Endodermal cell (in vitro differentiated cells): ENCODE measurements at regions not wholly inside any gene's neighbourhood (a gene's known extent, or its start where the extent isn't known, plus 50 kb on each side); places are given as distances from the start of the nearest gene placed in this dataset.

ENCODE experiments used
- DNase-seq: peaks from one replicate; pipeline ENCODE4 v3.0.0-alpha.2; 2017
- H3K27ac ChIP-seq: 2 replicates; pipeline ENCODE4 v1.5.1; 2013; ENCODE audit warnings: mild to moderate bottlenecking, low read depth, low read length, moderate library complexity
- H3K27me3 ChIP-seq: 2 replicates; pipeline ENCODE4 v1.6.1; 2013; ENCODE audit warnings: mild to moderate bottlenecking, low read length, moderate library complexity; ENCODE audit not compliant: insufficient read depth, control insufficient read depth, poor library complexity, severe bottlenecking
- H3K36me3 ChIP-seq: 2 replicates; pipeline ENCODE4 v1.7.0; 2013; ENCODE audit warnings: mild to moderate bottlenecking, low read length, moderate library complexity; ENCODE audit not compliant: control insufficient read depth, insufficient read depth
- H3K4me1 ChIP-seq: one replicate; pipeline ENCODE4 v1.7.0; 2013; ENCODE audit warnings: low read length; ENCODE audit not compliant: control insufficient read depth, insufficient read depth
- H3K4me3 ChIP-seq: 2 replicates; pipeline ENCODE4 v1.5.1; 2013; ENCODE audit warnings: mild to moderate bottlenecking, low read length, moderate library complexity
- H3K9ac ChIP-seq: 2 replicates; pipeline ENCODE4 v1.6.1; 2013; ENCODE audit warnings: mild to moderate bottlenecking, low read length, moderate library complexity; ENCODE audit not compliant: poor library complexity, severe bottlenecking; ENCODE audit errors: extremely low read depth
- H3K9me3 ChIP-seq: 2 replicates; pipeline ENCODE4 v1.6.1; 2013; ENCODE audit warnings: mild to moderate bottlenecking, low read length, moderate library complexity; ENCODE audit not compliant: control insufficient read depth
- H3K27ac Mint-ChIP-seq: 2 replicates; pipeline ENCODE4 v1.8.0; 2020; ENCODE audit warnings: mixed read lengths
- H3K27me3 Mint-ChIP-seq: 2 replicates; pipeline ENCODE4 v1.8.0; 2021; ENCODE audit warnings: mild to moderate bottlenecking, mixed read lengths; ENCODE audit not compliant: insufficient read depth
- H3K36me3 Mint-ChIP-seq: 2 replicates; pipeline ENCODE4 v1.8.0; 2020; ENCODE audit warnings: low read depth, mixed read lengths
- H3K4me1 Mint-ChIP-seq: 2 replicates; pipeline ENCODE4 v1.8.0; 2020; ENCODE audit warnings: mixed read lengths
- H3K4me3 Mint-ChIP-seq: 2 replicates; pipeline ENCODE4 v1.8.0; 2020; ENCODE audit warnings: mild to moderate bottlenecking, moderate library complexity, mixed read lengths
- H3K9me3 Mint-ChIP-seq: 2 replicates; pipeline ENCODE4 v1.8.0; 2020; ENCODE audit warnings: mild to moderate bottlenecking, mixed read lengths
- CTCF ChIP-seq: fragments of 200-600 bp; sonication (generic); conservative IDR thresholded peaks from 2 replicates; pipeline ENCODE4 v1.5.0; 2021; ENCODE audit warnings: antibody characterized with exemption, mild to moderate bottlenecking
- WGBS, 2 experiments: methylation state at CpG; one replicate each; pipeline versions ENCODE4 v1.1.5 to v1.1.7; 2013; ENCODE audit warnings: missing lambda C conversion rate in 2 of 2, mixed read lengths in 1 of 2; ENCODE audit not compliant: insufficient coverage in 1 of 2, insufficient read length in 1 of 2; 5-methylcytosine and 5-hydroxymethylcytosine counted together

DNA sequence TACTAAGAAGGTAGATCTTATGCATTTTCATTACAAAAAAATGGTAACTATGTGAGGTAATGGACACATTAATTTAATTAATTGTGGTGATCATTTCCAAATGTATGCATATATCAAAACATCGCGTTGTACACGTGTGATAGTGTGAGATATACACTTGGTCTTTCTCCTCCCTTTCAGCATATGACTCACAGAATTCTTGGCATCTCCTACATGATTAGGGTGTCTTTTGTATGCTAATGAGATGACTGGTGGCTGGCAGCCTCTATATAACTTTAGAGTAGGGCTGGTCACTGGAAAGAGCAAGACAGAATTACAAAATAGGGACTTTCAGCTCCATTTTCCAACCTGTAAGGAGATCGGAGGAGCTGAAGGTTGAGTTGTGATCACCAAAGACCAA lies 1167.6 kb downstream of the CDH12 start:
- 61 to 93% methylated on average over 3 of the region's 4 CpGs for WGBS, 2 experiments
- no peak for DNase-seq
- no peak overlapping the region for H3K4me3 Mint-ChIP-seq
- H3K27me3 Mint-ChIP-seq = no peaks in the 10 kb centered on the region
- H3K27ac Mint-ChIP-seq = no peak overlapping the region
- Histone ChIP-seq H3K27ac (no peak overlapping the region), H3K36me3 (no peaks in the 10 kb centered on the region), H3K9me3 (no peaks in the 10 kb centered on the region), H3K27me3 (no peaks in the 10 kb centered on the region), H3K4me1 (no peaks in the 10 kb centered on the region), H3K4me3 (no peak overlapping the region), H3K9ac (no peak overlapping the region)
- TF ChIP-seq CTCF = no peak
- no peaks in the 10 kb centered on the region for H3K36me3 Mint-ChIP-seq
- H3K4me1 Mint-ChIP-seq = no peaks in the 10 kb centered on the region
- H3K9me3 Mint-ChIP-seq = no peaks in the 10 kb centered on the region

GRCh38 chr5:21684992-21685391 lies 1168.2 kb downstream of the CDH12 start:
- H3K36me3 ChIP-seq = no peaks in the 10 kb centered on the region
- H3K27ac Mint-ChIP-seq = no peak overlapping the region
- DNase-seq = no peak

DNA sequence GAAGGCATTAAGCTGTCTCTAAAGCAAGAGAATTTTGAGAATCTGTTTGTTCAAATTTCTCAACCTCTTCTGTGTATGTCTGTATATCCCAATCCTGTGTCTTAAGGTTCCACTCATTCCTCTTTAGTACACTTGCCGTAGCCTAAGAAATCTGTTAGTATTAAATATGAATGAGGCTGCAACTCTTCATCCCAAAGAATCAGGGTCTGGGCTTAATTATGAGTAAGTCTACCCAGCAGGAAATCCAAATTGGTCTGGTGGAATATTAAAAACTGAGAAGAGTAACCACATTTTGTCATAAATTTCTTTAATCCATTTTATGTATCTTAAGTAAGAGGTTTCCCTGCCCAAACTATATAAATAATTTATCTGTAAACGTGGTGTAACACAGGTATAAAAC lies 1171.2 kb downstream of the CDH12 start:
- no peak overlapping the region for H3K9ac ChIP-seq
- H3K36me3 Mint-ChIP-seq = no peaks in the 10 kb centered on the region
- WGBS, 2 experiments = 57% methylated on average over 1 of the region's 2 CpGs; no CpG with 5 or more reads in 1 of the 2 experiments

More at GRCh38 chr5:21684992-21685391, 1168.2 kb downstream of the CDH12 start:
- Mint-ChIP-seq H3K4me3 (no peak overlapping the region), H3K9me3 (no peaks in the 10 kb centered on the region), H3K4me1 (no peaks in the 10 kb centered on the region), H3K36me3 (no peaks in the 10 kb centered on the region), H3K27me3 (no peaks in the 10 kb centered on the region)
- no peaks in the 10 kb centered on the region for H3K4me1 ChIP-seq
- H3K9ac ChIP-seq = no peak overlapping the region
- H3K9me3 ChIP-seq = no peaks in the 10 kb centered on the region
- no peak overlapping the region for H3K27ac ChIP-seq
- TF ChIP-seq CTCF = no peak
- H3K27me3 ChIP-seq = no peaks in the 10 kb centered on the region
- no peak overlapping the region for H3K4me3 ChIP-seq
- 84 to 100% methylated on average over 1 of the region's 1 CpG for WGBS, 2 experiments

More for the DNA sequence above, 1171.2 kb downstream of the CDH12 start:
- Mint-ChIP-seq H3K4me3 (no peak overlapping the region), H3K27ac (no peak overlapping the region), H3K9me3 (no peaks in the 10 kb centered on the region), H3K4me1 (no peaks in the 10 kb centered on the region), H3K27me3 (no peaks in the 10 kb centered on the region)
- Histone ChIP-seq H3K4me1 (no peaks in the 10 kb centered on the region), H3K27ac (no peak overlapping the region), H3K27me3 (no peaks in the 10 kb centered on the region), H3K36me3 (no peaks in the 10 kb centered on the region), H3K9me3 (no peaks in the 10 kb centered on the region), H3K4me3 (no peak overlapping the region)
- no peak for DNase-seq
- no peak for TF ChIP-seq CTCF
